DOHH2 (cell line): ENCODE measurements at regions not wholly inside any gene's neighbourhood (a gene's known extent, or its start where the extent isn't known, plus 50 kb on each side); places are given as distances from the start of the nearest gene placed in this dataset.

Experiments used
- CTCF ChIP-seq: fragments of 200-600 bp; sonication (generic); IDR thresholded peaks from one replicate; pipeline ENCODE4 v1.5.1; 2014; ENCODE audit warnings: antibody characterized with exemption, mild to moderate bottlenecking, low read depth, low read length; ENCODE audit not compliant: poor library complexity, severe bottlenecking
- EZH2phosphoT487 ChIP-seq: fragments of 200-600 bp; sonication (generic); IDR thresholded peaks from 2 replicates; pipeline ENCODE4 v1.6.1; 2017; ENCODE audit warnings: borderline replicate concordance, mild to moderate bottlenecking, antibody characterized with exemption, low read length, moderate library complexity, mixed read lengths

- TF ChIP-seq CTCF (no peak), EZH2phosphoT487 (no peak)
These were observed 293.0 kb downstream of the BTG1 start for GRCh38 chr12:91852634-91853033.
